CD4-positive, alpha-beta T cell treated with Interleukin-6 for 4 hours (primary cell): ENCODE measurements at regions not wholly inside any gene's neighbourhood (a gene's known extent, or its start where the extent isn't known, plus 50 kb on each side); places are given as distances from the start of the nearest gene placed in this dataset.

Experiments used
- DNase-seq: peaks from one replicate; pipeline ENCODE4 v3.0.0-alpha.2; 2020; ENCODE audit warnings: mixed read lengths

DNA sequence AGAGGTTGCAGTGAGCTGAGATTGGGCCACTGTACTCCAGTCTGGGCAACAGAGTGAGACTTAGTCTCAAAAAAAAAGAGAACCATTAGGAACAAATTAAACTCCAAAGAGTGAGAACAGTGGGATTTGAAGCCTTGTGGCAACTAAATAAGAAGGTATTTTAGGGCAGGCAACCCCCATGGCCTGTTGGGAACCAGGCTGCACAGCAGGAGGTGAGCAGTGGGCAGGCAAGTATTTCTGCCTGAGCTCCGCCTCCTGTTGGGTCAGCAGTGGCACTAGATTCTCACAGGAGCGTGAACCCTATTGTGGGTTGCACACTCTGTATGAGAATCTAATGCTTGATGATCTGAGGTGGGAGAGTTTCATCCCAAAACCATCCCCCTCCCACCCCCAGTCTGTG, 57.6 kb upstream of the MED9 start:
- no peak for DNase-seq

DNA sequence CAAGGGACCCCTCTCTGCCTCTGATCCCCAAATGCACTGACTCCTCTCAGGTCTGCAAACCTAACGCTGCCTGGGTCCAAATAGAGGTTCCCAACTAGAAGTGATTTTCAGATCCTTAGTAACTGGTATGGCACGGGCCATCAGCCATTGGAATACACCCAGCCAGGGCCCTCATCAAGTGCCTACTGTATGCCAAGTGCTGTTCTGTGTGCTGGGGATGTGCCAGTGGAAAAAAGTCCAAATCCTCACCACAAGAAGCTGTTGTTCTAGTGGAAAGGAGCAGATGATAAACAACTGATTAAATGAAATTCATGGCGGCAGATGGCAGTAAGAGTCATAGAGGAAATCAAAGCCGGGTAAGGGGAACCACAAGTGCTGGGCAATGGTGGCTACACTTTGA, 57.2 kb upstream of the MED9 start:
- no peak for DNase-seq

DNA sequence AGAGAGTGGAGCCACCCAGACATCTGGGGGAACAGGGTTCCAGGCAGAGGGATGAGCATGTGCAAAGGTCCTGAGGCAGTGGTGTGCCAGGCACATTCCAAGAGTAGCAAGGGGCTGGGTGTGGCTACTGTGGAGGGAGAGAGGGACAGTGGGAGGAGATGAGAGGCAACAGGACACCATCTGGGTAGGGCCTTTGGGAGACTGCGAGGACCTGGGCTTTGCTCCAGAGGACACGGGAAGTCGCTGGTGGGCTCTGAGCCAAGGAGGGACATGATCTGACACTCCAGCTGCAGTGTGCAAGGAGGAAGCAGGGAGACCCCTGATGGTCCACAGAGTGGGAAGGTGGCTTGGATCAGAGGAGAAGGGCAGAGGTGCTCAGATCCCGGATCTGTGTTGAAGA, 56.7 kb upstream of the MED9 start:
- no peak for DNase-seq

DNA sequence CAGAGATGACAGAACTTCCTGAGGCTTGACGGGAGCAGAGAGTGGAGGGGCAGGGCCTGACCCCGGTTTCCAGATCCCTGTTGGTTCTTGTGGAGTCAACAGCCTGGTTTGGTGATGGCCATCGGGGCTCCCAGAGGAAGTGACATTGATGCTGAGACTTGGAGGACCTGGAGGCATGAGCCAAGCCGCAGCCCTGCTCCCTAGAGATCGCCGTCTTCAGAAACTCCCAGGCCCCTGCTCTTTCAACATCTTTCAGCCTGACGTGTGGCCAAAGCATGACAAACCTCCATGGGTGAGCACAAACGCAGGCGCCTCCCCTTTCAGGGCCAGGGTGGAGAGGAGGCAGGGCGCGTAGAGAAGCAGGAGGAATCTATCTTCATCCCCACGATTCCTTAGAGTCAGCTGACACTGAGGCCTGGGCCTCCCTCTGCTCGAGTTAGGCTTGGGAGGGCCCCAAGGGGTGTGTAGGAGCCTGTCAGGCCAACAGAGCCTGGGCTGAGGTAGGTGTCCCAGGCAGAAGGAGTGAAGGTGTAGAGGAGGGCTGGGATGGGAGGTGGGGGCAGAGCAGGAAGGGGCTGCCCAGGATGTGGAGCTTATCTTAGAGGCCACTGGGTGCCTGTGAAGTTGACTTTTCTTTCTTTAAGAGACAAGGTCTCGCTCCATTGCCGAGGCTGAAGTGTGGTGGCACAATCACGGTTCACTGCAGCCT, 56.1 kb upstream of the MED9 start:
- DNase-seq = no peak

- DNase-seq = no peak
Measured at GRCh38 chr17:17421346-17422216, 55.2 kb upstream of the MED9 start.

- no peak for DNase-seq
Measured at GRCh38 chr17:17422217-17422610, 54.6 kb upstream of the MED9 start.

GRCh38 chr17:17422641-17423040, 54.2 kb upstream of the MED9 start:
- no peak for DNase-seq

DNA sequence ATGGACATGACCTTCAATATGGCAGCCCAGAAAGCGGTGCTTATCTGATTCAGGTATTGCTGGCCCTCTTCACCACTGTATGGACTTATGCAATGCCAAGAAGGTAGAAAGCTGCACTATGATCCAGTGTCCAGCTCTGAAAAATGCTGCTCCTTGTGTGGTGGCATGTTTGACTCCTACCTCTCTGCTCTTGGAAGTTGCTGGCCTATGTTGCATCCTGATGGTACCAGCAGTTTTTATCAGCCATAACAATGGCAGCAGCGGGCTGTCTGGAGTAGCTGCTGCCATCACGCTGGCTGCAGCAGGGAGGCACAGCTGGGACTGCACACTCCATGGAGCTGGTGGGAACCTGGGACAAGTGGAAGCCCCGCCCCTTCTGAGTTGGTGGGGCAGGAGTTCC, 53.1 kb upstream of the MED9 start:
- no peak for DNase-seq

DNA sequence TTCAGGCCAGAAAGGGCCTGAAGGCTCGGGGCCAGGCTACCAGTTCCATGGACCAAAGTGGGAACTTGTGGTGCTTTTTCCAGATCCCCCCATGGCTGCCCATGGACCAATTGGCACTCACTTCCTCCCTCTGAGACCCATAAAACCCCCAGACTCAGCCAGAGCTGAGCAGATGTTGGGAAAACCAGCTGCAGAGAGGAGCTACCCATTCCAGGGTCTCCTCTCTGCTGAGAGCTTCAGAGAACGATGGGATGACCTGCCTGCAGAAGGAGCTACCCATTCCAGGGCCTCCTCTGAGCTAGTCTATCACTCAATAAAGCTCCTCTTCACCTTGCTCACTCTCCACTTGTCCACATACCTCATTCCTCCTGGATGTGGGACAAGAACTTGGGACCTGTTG, 52.2 kb upstream of the MED9 start:
- no peak for DNase-seq

- no peak for DNase-seq
Measured at GRCh38 chr17:17425005-17425404, 51.8 kb upstream of the MED9 start.

DNA sequence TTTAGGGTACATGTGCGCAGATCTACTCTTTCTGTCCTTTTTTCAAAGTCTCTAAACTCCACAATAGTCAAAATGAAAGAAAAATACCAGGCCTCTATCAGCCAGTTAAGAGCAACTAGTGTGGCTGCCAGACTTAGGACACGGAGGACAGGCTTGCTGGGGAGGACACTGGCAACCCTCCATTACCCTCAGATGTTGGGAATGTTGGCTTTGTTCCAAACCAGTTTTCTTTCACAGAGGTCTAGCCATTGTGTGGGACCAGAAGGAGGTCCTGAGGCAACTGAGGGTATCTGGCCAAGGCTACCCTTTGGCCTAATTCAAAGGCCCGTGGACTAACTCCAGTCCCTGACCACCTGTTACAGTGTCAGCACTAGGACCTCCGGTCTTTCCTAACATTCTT, 51.2 kb upstream of the MED9 start:
- DNase-seq = no peak

DNA sequence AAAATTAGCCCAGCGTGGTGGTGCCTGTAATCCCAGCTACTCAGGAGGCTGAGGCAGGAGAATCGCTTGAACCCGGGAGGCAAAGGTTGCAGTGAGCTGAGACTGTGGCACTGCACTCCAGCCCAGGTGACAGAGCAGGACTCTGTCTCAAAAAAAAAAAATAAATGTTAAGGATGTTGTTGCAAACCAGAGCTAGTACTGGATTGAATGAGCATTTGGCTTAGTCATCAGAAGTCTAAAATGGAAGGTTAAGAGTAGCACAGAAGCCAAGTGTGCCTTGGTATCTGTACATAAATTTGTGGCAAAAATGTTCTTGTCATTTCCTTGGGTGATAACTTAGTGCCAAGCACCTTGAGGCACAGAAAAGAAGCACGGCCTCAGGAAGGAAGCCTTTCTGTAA, 50.6 kb upstream of the MED9 start:
- DNase-seq = no peak
